Stimulated activated naive CD8-positive, alpha-beta T cell treated with anti-CD3 and anti-CD28 coated beads, Interleukin-15, Interleukin-2, amounts not matched to agents 100 ng/mL and 50 ng/mL, for 24 hours (primary cell): ENCODE measurements at regions not wholly inside any gene's neighbourhood (a gene's known extent, or its start where the extent isn't known, plus 50 kb on each side); places are given as distances from the start of the nearest gene placed in this dataset.

Experiments
- H3K27ac Mint-ChIP-seq: one replicate; pipeline ENCODE4 v1.8.0; 2021; ENCODE audit warnings: mild to moderate bottlenecking, mixed read lengths
- H3K27me3 Mint-ChIP-seq: one replicate; pipeline ENCODE4 v1.8.0; 2021; ENCODE audit warnings: mixed read lengths
- H3K36me3 Mint-ChIP-seq: one replicate; pipeline ENCODE4 v1.8.0; 2021; ENCODE audit warnings: low read depth, mixed read lengths
- H3K4me1 Mint-ChIP-seq: one replicate; pipeline ENCODE4 v1.8.0; 2021; ENCODE audit warnings: low read depth, mixed read lengths
- H3K4me3 Mint-ChIP-seq: one replicate; pipeline ENCODE4 v1.8.0; 2021; ENCODE audit warnings: mild to moderate bottlenecking, mixed read lengths
- H3K9me3 Mint-ChIP-seq: one replicate; pipeline ENCODE4 v1.8.0; 2021; ENCODE audit warnings: mixed read lengths

- H3K4me1 Mint-ChIP-seq, result no peaks in the 10 kb centered on the region
- no peaks in the 10 kb centered on the region for H3K9me3 Mint-ChIP-seq
- no peaks in the 10 kb centered on the region for H3K36me3 Mint-ChIP-seq
- no peak overlapping the region for H3K27ac Mint-ChIP-seq
- no peak overlapping the region for H3K4me3 Mint-ChIP-seq
- H3K27me3 Mint-ChIP-seq, result peaks cover 77% of the 10 kb centered on the region
Observed at GRCh38 chr6:167712731-167713475, 113.8 kb upstream of the AFDN start.

GRCh38 chr6:167714152-167714551 is 112.6 kb upstream of the AFDN start:
- H3K4me3 Mint-ChIP-seq, result no peak overlapping the region

GRCh38 chr6:167717455-167717854 is 109.3 kb upstream of the AFDN start:
- Mint-ChIP-seq H3K4me3 (no peak overlapping the region), H3K27me3 (peaks cover 52% of the 10 kb centered on the region), H3K4me1 (no peaks in the 10 kb centered on the region), H3K27ac (no peak overlapping the region), H3K9me3 (no peaks in the 10 kb centered on the region), H3K36me3 (no peaks in the 10 kb centered on the region)

More at GRCh38 chr6:167714152-167714551, 112.6 kb upstream of the AFDN start:
- Mint-ChIP-seq H3K36me3 (no peaks in the 10 kb centered on the region), H3K27ac (no peak overlapping the region), H3K4me1 (no peaks in the 10 kb centered on the region), H3K9me3 (no peaks in the 10 kb centered on the region), H3K27me3 (peaks cover 67% of the 10 kb centered on the region)

- Mint-ChIP-seq H3K9me3 (no peaks in the 10 kb centered on the region), H3K27ac (no peak overlapping the region), H3K4me1 (no peaks in the 10 kb centered on the region), H3K4me3 (no peak overlapping the region), H3K36me3 (no peaks in the 10 kb centered on the region), H3K27me3 (peaks cover 50% of the 10 kb centered on the region)
Observed at GRCh38 chr6:167717867-167718266, 108.8 kb upstream of the AFDN start.

GRCh38 chr6:167719920-167720319 is 106.8 kb upstream of the AFDN start:
- H3K27ac Mint-ChIP-seq, result no peak overlapping the region
- H3K27me3 Mint-ChIP-seq, result peaks cover 40% of the 10 kb centered on the region
- H3K36me3 Mint-ChIP-seq, result no peaks in the 10 kb centered on the region

GRCh38 chr6:167720456-167721285 is 106.0 kb upstream of the AFDN start:
- H3K27me3 Mint-ChIP-seq, result peaks cover 40% of the 10 kb centered on the region
- no peaks in the 10 kb centered on the region for H3K4me1 Mint-ChIP-seq
- no peaks in the 10 kb centered on the region for H3K36me3 Mint-ChIP-seq
- no peak overlapping the region for H3K4me3 Mint-ChIP-seq
- no peak overlapping the region for H3K27ac Mint-ChIP-seq
- no peaks in the 10 kb centered on the region for H3K9me3 Mint-ChIP-seq

More at GRCh38 chr6:167719920-167720319, 106.8 kb upstream of the AFDN start:
- Mint-ChIP-seq H3K9me3 (no peaks in the 10 kb centered on the region), H3K4me3 (no peak overlapping the region), H3K4me1 (no peaks in the 10 kb centered on the region)

- Mint-ChIP-seq H3K27me3 (peaks cover 34% of the 10 kb centered on the region), H3K27ac (no peak overlapping the region), H3K9me3 (no peaks in the 10 kb centered on the region), H3K4me1 (no peaks in the 10 kb centered on the region), H3K36me3 (no peaks in the 10 kb centered on the region), H3K4me3 (no peak overlapping the region)
Observed at GRCh38 chr6:167721291-167721690, 105.4 kb upstream of the AFDN start.

GRCh38 chr6:167722634-167723309 is 103.9 kb upstream of the AFDN start:
- Mint-ChIP-seq H3K4me1 (no peaks in the 10 kb centered on the region), H3K27me3 (peaks cover 25% of the 10 kb centered on the region), H3K27ac (no peak overlapping the region), H3K4me3 (no peak overlapping the region), H3K36me3 (no peaks in the 10 kb centered on the region), H3K9me3 (no peaks in the 10 kb centered on the region)

- Mint-ChIP-seq H3K27ac (no peak overlapping the region), H3K27me3 (peaks cover 29% of the 10 kb centered on the region), H3K9me3 (no peaks in the 10 kb centered on the region), H3K4me1 (no peaks in the 10 kb centered on the region), H3K36me3 (no peaks in the 10 kb centered on the region), H3K4me3 (no peak overlapping the region)
Observed at GRCh38 chr6:167726043-167726621, 100.6 kb upstream of the AFDN start.

GRCh38 chr6:167730441-167730840 is 96.3 kb upstream of the AFDN start:
- no peak overlapping the region for H3K4me3 Mint-ChIP-seq
- H3K36me3 Mint-ChIP-seq, result no peaks in the 10 kb centered on the region
- H3K27ac Mint-ChIP-seq, result no peak overlapping the region
- peaks cover 18% of the 10 kb centered on the region for H3K27me3 Mint-ChIP-seq
- no peaks in the 10 kb centered on the region for H3K9me3 Mint-ChIP-seq
- no peaks in the 10 kb centered on the region for H3K4me1 Mint-ChIP-seq

GRCh38 chr6:167731216-167731615 is 95.5 kb upstream of the AFDN start:
- Mint-ChIP-seq H3K9me3 (no peaks in the 10 kb centered on the region), H3K27me3 (peaks cover 16% of the 10 kb centered on the region), H3K4me3 (no peak overlapping the region), H3K4me1 (no peaks in the 10 kb centered on the region), H3K27ac (no peak overlapping the region), H3K36me3 (no peaks in the 10 kb centered on the region)

- no peak overlapping the region for H3K4me3 Mint-ChIP-seq
- H3K27me3 Mint-ChIP-seq, result peaks cover 16% of the 10 kb centered on the region
- no peaks in the 10 kb centered on the region for H3K36me3 Mint-ChIP-seq
- no peaks in the 10 kb centered on the region for H3K9me3 Mint-ChIP-seq
- no peaks in the 10 kb centered on the region for H3K4me1 Mint-ChIP-seq
- no peak overlapping the region for H3K27ac Mint-ChIP-seq
Observed at GRCh38 chr6:167731731-167732422, 94.8 kb upstream of the AFDN start.

- no peak overlapping the region for H3K4me3 Mint-ChIP-seq
- H3K27ac Mint-ChIP-seq, result no peak overlapping the region
- peaks cover 21% of the 10 kb centered on the region for H3K27me3 Mint-ChIP-seq
- no peaks in the 10 kb centered on the region for H3K4me1 Mint-ChIP-seq
- H3K36me3 Mint-ChIP-seq, result no peaks in the 10 kb centered on the region
- H3K9me3 Mint-ChIP-seq, result no peaks in the 10 kb centered on the region
Observed at GRCh38 chr6:167733740-167734661, 92.7 kb upstream of the AFDN start.
